HepG2 (cell line): ENCODE measurements at regions not wholly inside any gene's neighbourhood (a gene's known extent, or its start where the extent isn't known, plus 50 kb on each side); places are given as distances from the start of the nearest gene placed in this dataset.
"Not testable (repeated sequence)": the region's sequence is repeated elsewhere in the genome, so short reads cannot be mapped to it uniquely, and the experiment has no call there.

Experiments
- ATAC-seq: fragments of 200-7000 bp; cut with Tn5 transposase; 3 replicates; pipeline ENCODE4 v1.9.1; 2020; ENCODE audit warnings: mild to moderate bottlenecking, moderate library complexity
- BruUV-seq: library from RNA; stranded (reverse); fragments of 400-500 nt; replicated peaks from 2 replicates; lab custom pipeline; 2021; lab: Mats Ljungman, UMichigan
- CTCF ChIA-PET: fragments of 300-600 bp; formaldehyde crosslinking; extraction: SDS; loops from one replicate; lab custom pipeline; 2021; ENCODE audit warnings: low total read pairs, inconsistent platforms, low intra/inter-chr PET ratio; lab: Yijun Ruan, JAX
- POLR2A ChIA-PET: fragments of 350-600 bp; sonication (Branson Sonifier 250); formaldehyde crosslinking; loops from one replicate; lab custom pipeline; 2020; ENCODE audit warnings: antibody characterized with exemption, inconsistent platforms; lab: Yijun Ruan, JAX
- DNase-seq: peaks from one replicate; pipeline ENCODE4 v3.0.0-alpha.2; 2015; ENCODE audit warnings: low spot score
- FAIRE-seq: peaks from 3 replicates; lab custom pipeline; 2011; peaks lifted over from hg19 to GRCh38; lab: Jason Lieb, UNC
- H2AFZ ChIP-seq: one replicate; pipeline ENCODE4 v1.6.1; 2011; ENCODE audit warnings: low read length, inconsistent platforms
- H3K27ac ChIP-seq: fragments of 300-600 bp; 3 replicates; pipeline ENCODE4 v1.8.0; 2011; ENCODE audit warnings: mixed run types, mild to moderate bottlenecking, mixed read lengths, low read length, inconsistent platforms; ENCODE audit not compliant: insufficient read depth; ENCODE audit errors: extremely low read length
- H3K27me3 ChIP-seq, 2 experiments: fragments of 200-600 bp in 1 of 2; 2 replicates in 1 of 2; 3 replicates in 1 of 2; pipeline versions ENCODE4 v1.6.0 to v1.8.0; 2011; ENCODE audit warnings: low read length in 2 of 2, mild to moderate bottlenecking in 2 of 2, moderate library complexity in 2 of 2, inconsistent platforms in 1 of 2; ENCODE audit not compliant: insufficient read depth in 2 of 2, control insufficient read depth in 1 of 2
- H3K36me3 ChIP-seq, 2 experiments: fragments of 200-600 bp in 1 of 2; replicated peaks in 1 of 2; 2 replicates in 1 of 2; 3 replicates in 1 of 2; pipeline versions ENCODE4 v1.5.1 to v1.8.0; 2011; ENCODE audit warnings: low read length in 2 of 2, inconsistent platforms in 1 of 2; ENCODE audit not compliant: insufficient read depth in 2 of 2, control insufficient read depth in 1 of 2
- H3K4me1 ChIP-seq: 2 replicates; pipeline ENCODE4 v1.5.1; 2012; ENCODE audit warnings: low read length, inconsistent platforms; ENCODE audit not compliant: insufficient read depth
- H3K4me2 ChIP-seq: 2 replicates; pipeline ENCODE4 v1.6.0; 2011; ENCODE audit warnings: low read depth, low read length, inconsistent platforms
- H3K4me3 ChIP-seq, 3 experiments: fragments of 200-600 bp in 1 of 3; sonication (generic), shearing (Covaris generic) in 1 of 3; replicated peaks in 1 of 3; 2 replicates each; pipeline ENCODE4 v1.5.1; 2011 to 2016; ENCODE audit warnings: low read length in 3 of 3, inconsistent platforms in 2 of 3, low read depth in 2 of 3, mild to moderate bottlenecking in 2 of 3, control low read depth in 1 of 3, mixed read lengths in 1 of 3; ENCODE audit not compliant: insufficient read depth in 1 of 3
- H3K79me2 ChIP-seq: one replicate; pipeline ENCODE4 v1.6.1; 2011; ENCODE audit warnings: low read length, inconsistent platforms; ENCODE audit not compliant: insufficient read depth
- H3K9ac ChIP-seq: 2 replicates; pipeline ENCODE4 v1.6.0; 2011; ENCODE audit warnings: mild to moderate bottlenecking, low read depth, low read length, inconsistent platforms; ENCODE audit not compliant: insufficient read depth
- H3K9me3 ChIP-seq: 2 replicates; pipeline ENCODE4 v1.5.1; 2012; ENCODE audit warnings: mild to moderate bottlenecking, low read length
- H4K20me1 ChIP-seq: 2 replicates; pipeline ENCODE4 v1.6.0; 2011; ENCODE audit warnings: inconsistent platforms, mild to moderate bottlenecking, low read length, moderate library complexity; ENCODE audit not compliant: insufficient read depth
- ATRX ChIP-seq: sonication (generic); formaldehyde crosslinking; IDR thresholded peaks from 2 replicates; pipeline ENCODE4 v1.4.0; 2020; ENCODE audit warnings: missing genetic modification reagents, borderline replicate concordance
- DRAP1 ChIP-seq: IDR thresholded peaks from 2 replicates; pipeline ENCODE4 v1.6.1; 2016; ENCODE audit warnings: missing genetic modification reagents, missing compliant biosample characterization
- MED13 ChIP-seq: sonication (generic); formaldehyde crosslinking; IDR thresholded peaks from 2 replicates; pipeline ENCODE4 v1.5.0; 2020; ENCODE audit warnings: missing genetic modification reagents
- MIER3 ChIP-seq: IDR thresholded peaks from 2 replicates; pipeline ENCODE4 v1.6.1; 2016; ENCODE audit warnings: missing compliant biosample characterization, borderline replicate concordance
- MLXIP ChIP-seq: sonication (generic); formaldehyde crosslinking; IDR thresholded peaks from 2 replicates; pipeline ENCODE4 v1.9.0; 2021; ENCODE audit warnings: missing genetic modification reagents, borderline replicate concordance
- SIN3B ChIP-seq: fragments of 150-350 bp; IDR thresholded peaks from 2 replicates; pipeline ENCODE4 v1.6.1; 2014; ENCODE audit warnings: low read length
- WIZ ChIP-seq: sonication (generic); formaldehyde crosslinking; IDR thresholded peaks from 2 replicates; pipeline ENCODE4 v1.5.1; 2020; ENCODE audit warnings: mild to moderate bottlenecking, missing genetic modification reagents
- in situ Hi-C: cut with HindIII; loops from 2 replicates; pipeline ENCODE4 v1.10.0; 2017; ENCODE audit warnings: low pct_unique_long_range_greater_than_20kb; ENCODE audit not compliant: extremely low pct_ligation_motif_present
- intact Hi-C: fragments of 100-400 bp; cut with micrococcal nuclease; formaldehyde crosslinking; loops from one replicate; pipeline ENCODE4 v1.10.0; 2022; ENCODE audit not compliant: unreplicated experiment
- TF ChIP-seq, protein P1 (sequence below): sonication (generic); formaldehyde crosslinking; IDR thresholded peaks from 2 replicates; pipeline ENCODE4 v1.5.1; 2020; ENCODE audit warnings: mild to moderate bottlenecking, missing genetic modification reagents, borderline replicate concordance

DNA sequence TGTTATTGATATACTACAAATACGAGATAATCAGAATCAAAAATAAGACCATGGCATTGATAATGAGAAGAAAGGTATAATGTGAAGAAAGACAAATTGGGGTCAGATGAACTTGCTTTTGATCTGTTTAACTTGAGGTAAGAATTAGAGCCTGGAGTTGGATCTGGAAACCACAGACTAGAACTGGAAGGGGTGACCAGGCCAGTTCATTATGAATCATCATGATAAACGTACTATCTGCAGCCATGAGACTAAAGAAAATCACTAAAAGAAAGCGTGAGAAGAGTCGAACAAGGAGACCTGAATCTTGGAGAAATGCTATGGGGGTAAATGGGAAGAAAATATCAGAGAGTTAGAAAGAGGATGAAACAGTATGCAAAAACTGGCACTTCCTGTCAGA is 967.5 kb downstream of the NR2F1-AS1 start (continued):
- TF ChIP-seq, protein P1, sequence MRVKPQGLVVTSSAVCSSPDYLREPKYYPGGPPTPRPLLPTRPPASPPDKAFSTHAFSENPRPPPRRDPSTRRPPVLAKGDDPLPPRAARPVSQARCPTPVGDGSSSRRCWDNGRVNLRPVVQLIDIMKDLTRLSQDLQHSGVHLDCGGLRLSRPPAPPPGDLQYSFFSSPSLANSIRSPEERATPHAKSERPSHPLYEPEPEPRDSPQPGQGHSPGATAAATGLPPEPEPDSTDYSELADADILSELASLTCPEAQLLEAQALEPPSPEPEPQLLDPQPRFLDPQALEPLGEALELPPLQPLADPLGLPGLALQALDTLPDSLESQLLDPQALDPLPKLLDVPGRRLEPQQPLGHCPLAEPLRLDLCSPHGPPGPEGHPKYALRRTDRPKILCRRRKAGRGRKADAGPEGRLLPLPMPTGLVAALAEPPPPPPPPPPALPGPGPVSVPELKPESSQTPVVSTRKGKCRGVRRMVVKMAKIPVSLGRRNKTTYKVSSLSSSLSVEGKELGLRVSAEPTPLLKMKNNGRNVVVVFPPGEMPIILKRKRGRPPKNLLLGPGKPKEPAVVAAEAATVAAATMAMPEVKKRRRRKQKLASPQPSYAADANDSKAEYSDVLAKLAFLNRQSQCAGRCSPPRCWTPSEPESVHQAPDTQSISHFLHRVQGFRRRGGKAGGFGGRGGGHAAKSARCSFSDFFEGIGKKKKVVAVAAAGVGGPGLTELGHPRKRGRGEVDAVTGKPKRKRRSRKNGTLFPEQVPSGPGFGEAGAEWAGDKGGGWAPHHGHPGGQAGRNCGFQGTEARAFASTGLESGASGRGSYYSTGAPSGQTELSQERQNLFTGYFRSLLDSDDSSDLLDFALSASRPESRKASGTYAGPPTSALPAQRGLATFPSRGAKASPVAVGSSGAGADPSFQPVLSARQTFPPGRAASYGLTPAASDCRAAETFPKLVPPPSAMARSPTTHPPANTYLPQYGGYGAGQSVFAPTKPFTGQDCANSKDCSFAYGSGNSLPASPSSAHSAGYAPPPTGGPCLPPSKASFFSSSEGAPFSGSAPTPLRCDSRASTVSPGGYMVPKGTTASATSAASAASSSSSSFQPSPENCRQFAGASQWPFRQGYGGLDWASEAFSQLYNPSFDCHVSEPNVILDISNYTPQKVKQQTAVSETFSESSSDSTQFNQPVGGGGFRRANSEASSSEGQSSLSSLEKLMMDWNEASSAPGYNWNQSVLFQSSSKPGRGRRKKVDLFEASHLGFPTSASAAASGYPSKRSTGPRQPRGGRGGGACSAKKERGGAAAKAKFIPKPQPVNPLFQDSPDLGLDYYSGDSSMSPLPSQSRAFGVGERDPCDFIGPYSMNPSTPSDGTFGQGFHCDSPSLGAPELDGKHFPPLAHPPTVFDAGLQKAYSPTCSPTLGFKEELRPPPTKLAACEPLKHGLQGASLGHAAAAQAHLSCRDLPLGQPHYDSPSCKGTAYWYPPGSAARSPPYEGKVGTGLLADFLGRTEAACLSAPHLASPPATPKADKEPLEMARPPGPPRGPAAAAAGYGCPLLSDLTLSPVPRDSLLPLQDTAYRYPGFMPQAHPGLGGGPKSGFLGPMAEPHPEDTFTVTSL (CRISPR knock-in tag) = no peak
- TF ChIP-seq DRAP1 (no peak), WIZ (CRISPR knock-in tag) (no peak), MIER3 (no peak), SIN3B (no peak), MLXIP (CRISPR knock-in tag) (no peak), MED13 (no peak), ATRX (CRISPR knock-in tag) (no peak)

GRCh38 chr5:92610435-92610834 is 970.6 kb downstream of the NR2F1-AS1 start:
- not testable (repeated sequence) for H4K20me1 ChIP-seq

More at GRCh38 chr5:92610435-92610834, 970.6 kb downstream of the NR2F1-AS1 start:
- H2AFZ ChIP-seq, H3K9me3 ChIP-seq, H3K4me2 ChIP-seq, FAIRE-seq, intact Hi-C loops, H3K4me1 ChIP-seq, CTCF ChIA-PET, H3K27ac ChIP-seq, H3K4me3 ChIP-seq, in situ Hi-C loops, ATAC-seq, H3K79me2 ChIP-seq, H3K27me3 ChIP-seq, H3K9ac ChIP-seq, BruUV-seq, POLR2A ChIA-PET, H3K36me3 ChIP-seq, DNase-seq: not testable (repeated sequence)
